ENCODE measurements at regions not wholly inside any gene's neighbourhood (a gene's known extent, or its start where the extent isn't known, plus 50 kb on each side); places are given as distances from the start of the nearest gene placed in this dataset.

GRCh38 chr14:44803239-44803905, 158.4 kb downstream of the KLHL28 start:
- Histone ChIP-seq H3K9me3 (no peaks in the 10 kb centered on the region), H3K36me3 (no peaks in the 10 kb centered on the region), H3K4me1 (ENCODE audit: control insufficient read depth in 1 of 2, insufficient read depth in 1 of 2, low read depth in 1 of 2, low read length in 1 of 2) (no peaks in the 10 kb centered on the region), H3K4me3 (ENCODE audit: low read depth in 1 of 2, low read length in 1 of 2) (no peak overlapping the region), H3K27ac (no peak overlapping the region), H3K27me3 (peaks cover 2% of the 10 kb centered on the region)
- TF ChIP-seq, protein P1, sequence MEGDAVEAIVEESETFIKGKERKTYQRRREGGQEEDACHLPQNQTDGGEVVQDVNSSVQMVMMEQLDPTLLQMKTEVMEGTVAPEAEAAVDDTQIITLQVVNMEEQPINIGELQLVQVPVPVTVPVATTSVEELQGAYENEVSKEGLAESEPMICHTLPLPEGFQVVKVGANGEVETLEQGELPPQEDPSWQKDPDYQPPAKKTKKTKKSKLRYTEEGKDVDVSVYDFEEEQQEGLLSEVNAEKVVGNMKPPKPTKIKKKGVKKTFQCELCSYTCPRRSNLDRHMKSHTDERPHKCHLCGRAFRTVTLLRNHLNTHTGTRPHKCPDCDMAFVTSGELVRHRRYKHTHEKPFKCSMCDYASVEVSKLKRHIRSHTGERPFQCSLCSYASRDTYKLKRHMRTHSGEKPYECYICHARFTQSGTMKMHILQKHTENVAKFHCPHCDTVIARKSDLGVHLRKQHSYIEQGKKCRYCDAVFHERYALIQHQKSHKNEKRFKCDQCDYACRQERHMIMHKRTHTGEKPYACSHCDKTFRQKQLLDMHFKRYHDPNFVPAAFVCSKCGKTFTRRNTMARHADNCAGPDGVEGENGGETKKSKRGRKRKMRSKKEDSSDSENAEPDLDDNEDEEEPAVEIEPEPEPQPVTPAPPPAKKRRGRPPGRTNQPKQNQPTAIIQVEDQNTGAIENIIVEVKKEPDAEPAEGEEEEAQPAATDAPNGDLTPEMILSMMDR (IDR thresholded peaks at IDR 0.05), result no peak

DNA sequence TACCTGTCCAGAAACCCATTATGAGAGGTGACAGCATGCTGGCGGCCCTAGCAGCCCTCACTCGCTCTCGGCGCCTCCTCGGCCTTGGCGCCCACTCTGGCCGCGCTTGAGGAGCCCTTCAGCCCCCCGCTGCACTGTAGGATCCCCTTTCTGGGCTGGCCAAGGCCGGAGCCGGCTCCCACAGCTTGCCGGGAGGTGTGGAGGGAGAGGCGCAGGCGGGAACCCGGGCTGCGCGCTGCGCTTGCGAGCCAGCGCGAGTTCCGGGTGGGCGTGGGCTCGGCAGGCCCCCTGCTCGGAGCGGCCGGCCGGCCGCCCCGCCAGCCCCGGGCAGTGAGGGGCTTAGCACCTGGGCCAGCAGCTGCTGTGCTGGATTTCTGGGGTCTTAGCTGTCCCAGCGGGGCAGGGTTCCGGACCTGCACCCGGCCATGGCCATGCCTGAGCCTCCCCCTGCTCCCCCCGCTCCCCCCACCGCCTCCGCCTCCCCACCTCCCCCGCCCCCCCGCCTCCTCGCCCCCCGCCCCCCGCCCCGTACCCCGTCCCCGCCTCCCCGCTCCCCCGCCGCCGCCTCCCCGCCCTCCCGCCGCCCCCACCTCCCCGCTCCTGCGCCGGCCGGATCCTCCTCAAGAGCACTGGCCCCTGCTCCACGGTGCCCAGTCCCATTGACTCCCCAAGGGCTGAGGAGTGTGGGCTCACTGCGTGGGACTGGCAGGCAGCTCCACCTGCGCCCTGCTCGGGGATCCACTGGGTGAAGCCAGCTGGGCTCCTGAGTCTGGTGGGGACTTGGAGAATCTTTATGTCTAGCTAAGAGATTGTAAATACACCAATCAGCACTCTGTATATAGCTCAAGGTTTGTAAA, 163.1 kb downstream of the KLHL28 start:
- no peak overlapping the region for H3K4me3 ChIP-seq (ENCODE audit: low read depth in 1 of 2, low read length in 1 of 2)
- TF ChIP-seq, protein P1 (IDR thresholded peaks at IDR 0.05), result no peak

DNA sequence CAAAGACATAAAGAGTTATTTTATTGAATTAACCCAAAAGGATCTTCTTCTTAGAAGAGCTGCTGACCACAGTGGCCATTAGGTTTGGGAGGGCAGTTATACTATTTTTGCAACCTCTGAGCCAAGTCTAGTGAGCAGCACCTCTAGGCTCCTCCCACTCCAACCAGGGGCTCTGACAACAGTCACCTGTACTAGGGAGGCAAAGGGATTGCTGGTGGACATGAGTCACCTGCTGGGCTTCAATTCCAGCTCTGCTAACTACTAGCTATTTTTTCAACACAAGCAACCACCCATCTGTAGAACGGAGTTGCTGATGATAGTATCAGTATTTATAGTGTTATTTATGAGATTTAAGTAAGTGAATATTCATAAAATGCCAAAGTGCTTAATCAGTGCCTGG, 166.0 kb downstream of the KLHL28 start:
- TF ChIP-seq, protein P1 (IDR thresholded peaks at IDR 0.05), result no peak
- H3K9me3 ChIP-seq, result no peaks in the 10 kb centered on the region
- H3K27me3 ChIP-seq, result peaks cover 11% of the 10 kb centered on the region
- H3K4me3 ChIP-seq (ENCODE audit: low read depth in 1 of 2, low read length in 1 of 2), result no peak overlapping the region
- no peaks in the 10 kb centered on the region for H3K4me1 ChIP-seq (ENCODE audit: control insufficient read depth in 1 of 2, insufficient read depth in 1 of 2, low read depth in 1 of 2, low read length in 1 of 2)
- no peaks in the 10 kb centered on the region for H3K36me3 ChIP-seq
- no peak overlapping the region for H3K27ac ChIP-seq

More for the DNA sequence above, 163.1 kb downstream of the KLHL28 start:
- H3K9me3 ChIP-seq, result no peaks in the 10 kb centered on the region
- H3K27ac ChIP-seq, result no peak overlapping the region
- no peaks in the 10 kb centered on the region for H3K36me3 ChIP-seq
- no peaks in the 10 kb centered on the region for H3K4me1 ChIP-seq (ENCODE audit: control insufficient read depth in 1 of 2, insufficient read depth in 1 of 2, low read depth in 1 of 2, low read length in 1 of 2)
- H3K27me3 ChIP-seq, result peaks cover 11% of the 10 kb centered on the region

DNA sequence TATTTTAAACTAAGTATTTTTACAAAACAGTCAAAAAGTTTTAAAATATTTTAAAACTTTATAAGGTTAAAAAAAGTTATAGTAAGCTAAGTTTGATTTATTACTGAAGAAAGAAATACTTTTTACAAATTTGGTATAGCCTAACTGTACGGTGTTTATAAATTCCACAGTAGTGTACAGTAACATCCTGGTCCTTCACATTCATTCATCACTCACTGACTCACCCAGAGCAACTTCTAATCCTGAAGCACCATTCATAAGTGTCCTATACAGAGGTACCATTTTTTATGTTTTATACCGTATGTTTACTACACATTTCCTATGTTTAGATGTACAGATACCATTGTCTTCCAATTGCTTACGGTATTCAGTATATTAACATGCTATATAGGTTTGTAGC, 170.0 kb downstream of the KLHL28 start:
- no peak overlapping the region for H3K4me3 ChIP-seq (ENCODE audit: low read depth in 1 of 2, low read length in 1 of 2)
- peaks cover 6% of the 10 kb centered on the region for H3K27me3 ChIP-seq
- no peaks in the 10 kb centered on the region for H3K9me3 ChIP-seq
- H3K4me1 ChIP-seq (ENCODE audit: control insufficient read depth in 1 of 2, insufficient read depth in 1 of 2, low read depth in 1 of 2, low read length in 1 of 2), result no peaks in the 10 kb centered on the region
- TF ChIP-seq, protein P1 (IDR thresholded peaks at IDR 0.05), result no peak
- no peaks in the 10 kb centered on the region for H3K36me3 ChIP-seq
- no peak overlapping the region for H3K27ac ChIP-seq

DNA sequence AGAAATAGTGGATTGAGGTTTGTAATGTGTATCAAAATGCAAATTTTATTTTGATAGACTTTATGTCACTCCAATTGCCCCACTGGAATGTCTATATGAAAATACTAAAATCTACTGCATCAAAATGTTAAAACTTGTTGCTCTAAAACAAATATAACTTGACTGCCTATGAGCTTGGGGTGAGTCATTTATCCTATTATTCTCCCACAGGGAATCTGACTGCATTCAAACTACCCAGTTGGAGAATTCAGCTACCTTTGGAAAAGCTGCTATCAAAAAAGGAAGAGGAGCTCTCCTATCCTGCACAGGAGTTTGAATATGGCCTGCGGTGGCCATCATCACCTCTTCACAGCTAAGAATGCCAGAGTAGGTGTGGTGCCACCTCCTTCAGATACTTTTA, 173.1 kb downstream of the KLHL28 start:
- Histone ChIP-seq H3K4me3 (ENCODE audit: low read depth in 1 of 2, low read length in 1 of 2) (no peak overlapping the region), H3K27me3 (no peaks in the 10 kb centered on the region), H3K9me3 (no peaks in the 10 kb centered on the region), H3K36me3 (no peaks in the 10 kb centered on the region), H3K27ac (no peak overlapping the region), H3K4me1 (ENCODE audit: control insufficient read depth in 1 of 2, insufficient read depth in 1 of 2, low read depth in 1 of 2, low read length in 1 of 2) (no peaks in the 10 kb centered on the region)
- TF ChIP-seq, protein P1 (IDR thresholded peaks at IDR 0.05), result no peak

Data from neutrophil (primary cell).